HepG2 (cell line): ENCODE measurements at regions not wholly inside any gene's neighbourhood (a gene's known extent, or its start where the extent isn't known, plus 50 kb on each side); places are given as distances from the start of the nearest gene placed in this dataset.
A peak's percentile ranks its signal among the peaks of the same experiment; 100 is the strongest.

ENCODE experiments used
- ATAC-seq: fragments of 200-7000 bp; cut with Tn5 transposase; 3 replicates; pipeline ENCODE4 v1.9.1; 2020; ENCODE audit warnings: mild to moderate bottlenecking, moderate library complexity
- BruUV-seq: library from RNA; stranded (reverse); fragments of 400-500 nt; replicated peaks from 2 replicates; lab custom pipeline; 2021; lab: Mats Ljungman, UMichigan
- CTCF ChIA-PET: fragments of 300-600 bp; formaldehyde crosslinking; extraction: SDS; loops from one replicate; lab custom pipeline; 2021; ENCODE audit warnings: low total read pairs, inconsistent platforms, low intra/inter-chr PET ratio; lab: Yijun Ruan, JAX
- POLR2A ChIA-PET: fragments of 350-600 bp; sonication (Branson Sonifier 250); formaldehyde crosslinking; loops from one replicate; lab custom pipeline; 2020; ENCODE audit warnings: antibody characterized with exemption, inconsistent platforms; lab: Yijun Ruan, JAX
- DNase-seq: peaks from one replicate; pipeline ENCODE4 v3.0.0-alpha.2; 2015; ENCODE audit warnings: low spot score
- FAIRE-seq: peaks from 3 replicates; lab custom pipeline; 2011; peaks lifted over from hg19 to GRCh38; lab: Jason Lieb, UNC
- H2AFZ ChIP-seq: one replicate; pipeline ENCODE4 v1.6.1; 2011; ENCODE audit warnings: low read length, inconsistent platforms
- H3K27ac ChIP-seq: fragments of 300-600 bp; 3 replicates; pipeline ENCODE4 v1.8.0; 2011; ENCODE audit warnings: mixed run types, mild to moderate bottlenecking, mixed read lengths, low read length, inconsistent platforms; ENCODE audit not compliant: insufficient read depth; ENCODE audit errors: extremely low read length
- H3K27me3 ChIP-seq, 2 experiments: fragments of 200-600 bp in 1 of 2; 2 replicates in 1 of 2; 3 replicates in 1 of 2; pipeline versions ENCODE4 v1.6.0 to v1.8.0; 2011; ENCODE audit warnings: low read length in 2 of 2, mild to moderate bottlenecking in 2 of 2, moderate library complexity in 2 of 2, inconsistent platforms in 1 of 2; ENCODE audit not compliant: insufficient read depth in 2 of 2, control insufficient read depth in 1 of 2
- H3K36me3 ChIP-seq, 2 experiments: fragments of 200-600 bp in 1 of 2; replicated peaks in 1 of 2; 2 replicates in 1 of 2; 3 replicates in 1 of 2; pipeline versions ENCODE4 v1.5.1 to v1.8.0; 2011; ENCODE audit warnings: low read length in 2 of 2, inconsistent platforms in 1 of 2; ENCODE audit not compliant: insufficient read depth in 2 of 2, control insufficient read depth in 1 of 2
- H3K4me1 ChIP-seq: 2 replicates; pipeline ENCODE4 v1.5.1; 2012; ENCODE audit warnings: low read length, inconsistent platforms; ENCODE audit not compliant: insufficient read depth
- H3K4me2 ChIP-seq: 2 replicates; pipeline ENCODE4 v1.6.0; 2011; ENCODE audit warnings: low read depth, low read length, inconsistent platforms
- H3K4me3 ChIP-seq, 3 experiments: fragments of 200-600 bp in 1 of 3; sonication (generic), shearing (Covaris generic) in 1 of 3; replicated peaks in 1 of 3; 2 replicates each; pipeline ENCODE4 v1.5.1; 2011 to 2016; ENCODE audit warnings: low read length in 3 of 3, inconsistent platforms in 2 of 3, low read depth in 2 of 3, mild to moderate bottlenecking in 2 of 3, control low read depth in 1 of 3, mixed read lengths in 1 of 3; ENCODE audit not compliant: insufficient read depth in 1 of 3
- H3K79me2 ChIP-seq: one replicate; pipeline ENCODE4 v1.6.1; 2011; ENCODE audit warnings: low read length, inconsistent platforms; ENCODE audit not compliant: insufficient read depth
- H3K9ac ChIP-seq: 2 replicates; pipeline ENCODE4 v1.6.0; 2011; ENCODE audit warnings: mild to moderate bottlenecking, low read depth, low read length, inconsistent platforms; ENCODE audit not compliant: insufficient read depth
- H3K9me3 ChIP-seq: 2 replicates; pipeline ENCODE4 v1.5.1; 2012; ENCODE audit warnings: mild to moderate bottlenecking, low read length
- H4K20me1 ChIP-seq: 2 replicates; pipeline ENCODE4 v1.6.0; 2011; ENCODE audit warnings: inconsistent platforms, mild to moderate bottlenecking, low read length, moderate library complexity; ENCODE audit not compliant: insufficient read depth
- ASH2L ChIP-seq: fragments of 300-600, 200-600 bp; sonication (generic); IDR thresholded peaks from 2 replicates; pipeline ENCODE4 v1.7.0; 2017; ENCODE audit warnings: low read depth, mild to moderate bottlenecking, moderate library complexity, mixed read lengths, low read length; ENCODE audit not compliant: insufficient read length
- ERF ChIP-seq: IDR thresholded peaks from 2 replicates; pipeline ENCODE4 v1.6.1; 2018; ENCODE audit warnings: missing biosample characterization, missing genetic modification reagents
- GATA4 ChIP-seq: sonication (generic); IDR thresholded peaks from 2 replicates; pipeline ENCODE4 v1.6.1; 2016; ENCODE audit warnings: antibody characterized with exemption, low read depth, borderline replicate concordance
- HNF4A ChIP-seq: sonication (generic); formaldehyde crosslinking; IDR thresholded peaks from 2 replicates; pipeline ENCODE4 v1.4.0; 2020; ENCODE audit warnings: missing genetic modification reagents
- KDM2A ChIP-seq: sonication (generic); formaldehyde crosslinking; IDR thresholded peaks from 2 replicates; pipeline ENCODE4 v1.4.0; 2020; ENCODE audit warnings: low read depth, missing genetic modification reagents, borderline replicate concordance
- MIXL1 ChIP-seq: IDR thresholded peaks from 2 replicates; pipeline ENCODE4 v1.6.1; 2016
- SOX13 ChIP-seq, 3 experiments: fragments of 450-650 bp in 1 of 3; sonication (generic) in 1 of 3; formaldehyde crosslinking in 1 of 3; IDR thresholded peaks in 2 of 3; conservative IDR thresholded peaks in 1 of 3; 2 replicates each; pipeline versions ENCODE4 v1.5.0 to v1.6.1; 2016 to 2020; ENCODE audit warnings: antibody characterized with exemption in 1 of 3, mild to moderate bottlenecking in 1 of 3, missing compliant biosample characterization in 1 of 3, missing genetic modification reagents in 1 of 3, moderate library complexity in 1 of 3
- SOX5 ChIP-seq: IDR thresholded peaks from 2 replicates; pipeline ENCODE4 v1.6.1; 2016; ENCODE audit warnings: borderline replicate concordance
- TBL1XR1 ChIP-seq: fragments of 150-350 bp; IDR thresholded peaks from 2 replicates; pipeline ENCODE4 v1.6.1; 2014; ENCODE audit warnings: borderline replicate concordance, low read length; ENCODE audit not compliant: partially characterized antibody
- TBX2 ChIP-seq: sonication (generic); formaldehyde crosslinking; IDR thresholded peaks from 2 replicates; pipeline ENCODE4 v1.5.0; 2020; ENCODE audit warnings: missing genetic modification reagents, mild to moderate bottlenecking, borderline replicate concordance
- ZFP41 ChIP-seq: sonication (generic); formaldehyde crosslinking; IDR thresholded peaks from 2 replicates; pipeline ENCODE4 v1.4.0; 2020; ENCODE audit warnings: mild to moderate bottlenecking, missing genetic modification reagents, borderline replicate concordance
- ZNF83 ChIP-seq: sonication (generic); formaldehyde crosslinking; IDR thresholded peaks from 2 replicates; pipeline ENCODE4 v1.4.0; 2020; ENCODE audit warnings: missing genetic modification reagents, mild to moderate bottlenecking, borderline replicate concordance
- WGBS: methylation state at CpG from one replicate; pipeline ENCODE4 v1.1.6; 2017; ENCODE audit warnings: low lambda C conversion rate; 5-methylcytosine and 5-hydroxymethylcytosine counted together
- in situ Hi-C: cut with HindIII; loops from 2 replicates; pipeline ENCODE4 v1.10.0; 2017; ENCODE audit warnings: low pct_unique_long_range_greater_than_20kb; ENCODE audit not compliant: extremely low pct_ligation_motif_present
- intact Hi-C: fragments of 100-400 bp; cut with micrococcal nuclease; formaldehyde crosslinking; loops from one replicate; pipeline ENCODE4 v1.10.0; 2022; ENCODE audit not compliant: unreplicated experiment
- TF ChIP-seq, protein P1 (sequence below): sonication (generic); formaldehyde crosslinking; IDR thresholded peaks from 2 replicates; pipeline ENCODE4 v1.4.0; 2020; ENCODE audit warnings: missing genetic modification reagents
- TF ChIP-seq, protein P2 (sequence below): IDR thresholded peaks from 2 replicates; pipeline ENCODE4 v1.4.0; 2020; ENCODE audit warnings: mild to moderate bottlenecking, missing genetic modification reagents
- TF ChIP-seq, protein P3 (sequence below): IDR thresholded peaks from 2 replicates; pipeline ENCODE4 v1.6.1; 2016; ENCODE audit warnings: missing compliant biosample characterization, missing genetic modification reagents, borderline replicate concordance

DNA sequence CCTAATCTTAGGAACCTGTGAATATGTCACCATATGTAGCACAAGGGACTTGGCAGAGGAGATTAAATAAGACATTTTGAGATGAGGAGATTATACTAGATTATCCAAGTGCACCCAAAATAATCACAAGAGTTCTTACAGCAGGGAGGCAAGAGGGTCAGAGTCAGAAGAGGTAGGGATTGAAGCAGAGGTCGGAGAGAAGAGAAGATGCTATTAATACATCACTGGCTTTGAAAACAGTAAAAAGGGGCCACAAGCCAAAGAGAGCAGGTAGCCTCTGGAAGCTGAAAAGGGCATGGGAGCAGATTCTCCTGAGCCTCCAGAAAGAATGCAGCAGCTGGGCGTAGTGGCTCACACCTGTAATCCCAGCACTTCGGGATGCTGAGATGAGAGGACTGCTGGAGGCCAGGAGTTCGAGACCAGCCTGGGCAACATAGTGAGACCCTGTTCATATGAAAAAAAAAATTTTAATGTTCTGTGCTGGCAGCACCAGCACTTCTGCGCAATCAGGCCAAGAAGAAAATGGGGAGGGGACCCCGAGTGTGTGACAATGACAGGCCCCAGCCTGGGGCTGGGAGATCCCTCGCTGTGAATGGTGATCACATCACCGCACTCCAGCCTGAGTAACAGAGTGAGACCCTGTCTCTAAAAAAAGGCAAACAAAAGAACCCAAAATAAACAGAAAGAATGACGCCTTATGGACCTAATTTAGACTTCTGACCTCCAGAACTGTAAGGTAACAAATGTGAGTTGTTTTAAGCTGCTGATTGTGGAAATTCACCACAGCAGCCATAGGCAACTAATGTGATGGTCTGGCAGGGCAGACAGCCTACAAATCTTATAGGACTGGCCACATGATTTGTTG, 275.4 kb downstream of the MRTFB start:
- FAIRE-seq (peak; percentile 66), DNase-seq (peak; percentile 77), ATAC-seq (peak; percentile 29)
- peaks cover 9% of the 10 kb centered on the region; the same call in 1 of the 2 replicates for H3K9me3 ChIP-seq
- no peaks in the 10 kb centered on the region for H3K27me3 ChIP-seq
- no peak overlapping the region for H2AFZ ChIP-seq
- in situ Hi-C loops (no loop called here), intact Hi-C loops (no loop called here)
- peaks cover 62% of the 10 kb centered on the region for H3K4me1 ChIP-seq
- H3K27ac ChIP-seq = no peak overlapping the region
- H3K9ac ChIP-seq = no peak overlapping the region
- POLR2A ChIA-PET = interaction anchor here (1.3 kb wide), 1 partner anchor 9 kb away, joined by 3 read pairs; no protein-coding TSS in a partner anchor
- H3K79me2 ChIP-seq = no peaks in the 10 kb centered on the region
- no peaks in the 10 kb centered on the region for H3K36me3 ChIP-seq
- H3K4me3 ChIP-seq = peak overlapping the region in 1 of 3 experiments; percentile 49; a peak in 1 of 6 replicates
- peak overlapping the region; percentile 54 for H3K4me2 ChIP-seq
- CTCF ChIA-PET = no interaction called here
- BruUV-seq = no TSS peak
- H4K20me1 ChIP-seq = no peaks in the 10 kb centered on the region
- WGBS = 59% methylated on average over 9 of the region's 9 CpGs
- TF ChIP-seq, protein P1, sequence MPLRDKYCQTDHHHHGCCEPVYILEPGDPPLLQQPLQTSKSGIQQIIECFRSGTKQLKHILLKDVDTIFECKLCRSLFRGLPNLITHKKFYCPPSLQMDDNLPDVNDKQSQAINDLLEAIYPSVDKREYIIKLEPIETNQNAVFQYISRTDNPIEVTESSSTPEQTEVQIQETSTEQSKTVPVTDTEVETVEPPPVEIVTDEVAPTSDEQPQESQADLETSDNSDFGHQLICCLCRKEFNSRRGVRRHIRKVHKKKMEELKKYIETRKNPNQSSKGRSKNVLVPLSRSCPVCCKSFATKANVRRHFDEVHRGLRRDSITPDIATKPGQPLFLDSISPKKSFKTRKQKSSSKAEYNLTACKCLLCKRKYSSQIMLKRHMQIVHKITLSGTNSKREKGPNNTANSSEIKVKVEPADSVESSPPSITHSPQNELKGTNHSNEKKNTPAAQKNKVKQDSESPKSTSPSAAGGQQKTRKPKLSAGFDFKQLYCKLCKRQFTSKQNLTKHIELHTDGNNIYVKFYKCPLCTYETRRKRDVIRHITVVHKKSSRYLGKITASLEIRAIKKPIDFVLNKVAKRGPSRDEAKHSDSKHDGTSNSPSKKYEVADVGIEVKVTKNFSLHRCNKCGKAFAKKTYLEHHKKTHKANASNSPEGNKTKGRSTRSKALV (CRISPR knock-in tag) = no peak
- TF ChIP-seq TBL1XR1 (peak; percentile 17), ASH2L (peak; percentile 24), SOX13 (IDR thresholded peaks at IDR 0.05) (no peak), SOX13 (CRISPR knock-in tag; conservative IDR thresholded peaks at IDR 0.05 in 1 of 2, IDR thresholded peaks at IDR 0.05 in 1 of 2) (peak in 1 of 2 experiments; percentile 76; a peak in 2 of 4 replicates), ERF (CRISPR knock-in tag) (no peak), HNF4A (CRISPR knock-in tag) (peak; percentile 30; the same call in 1 of the 2 replicates), SOX5 (CRISPR knock-in tag) (peak; percentile 77; the same call in 1 of the 2 replicates), KDM2A (CRISPR knock-in tag) (no peak), MIXL1 (CRISPR knock-in tag) (0 out of 2 replicates have a peak, but pooled peaks have one; percentile 48), GATA4 (no peak), ZNF83 (no peak), ZFP41 (CRISPR knock-in tag) (no peak), TBX2 (CRISPR knock-in tag) (peak; percentile 67; the same call in 1 of the 2 replicates)
- TF ChIP-seq, protein P2, sequence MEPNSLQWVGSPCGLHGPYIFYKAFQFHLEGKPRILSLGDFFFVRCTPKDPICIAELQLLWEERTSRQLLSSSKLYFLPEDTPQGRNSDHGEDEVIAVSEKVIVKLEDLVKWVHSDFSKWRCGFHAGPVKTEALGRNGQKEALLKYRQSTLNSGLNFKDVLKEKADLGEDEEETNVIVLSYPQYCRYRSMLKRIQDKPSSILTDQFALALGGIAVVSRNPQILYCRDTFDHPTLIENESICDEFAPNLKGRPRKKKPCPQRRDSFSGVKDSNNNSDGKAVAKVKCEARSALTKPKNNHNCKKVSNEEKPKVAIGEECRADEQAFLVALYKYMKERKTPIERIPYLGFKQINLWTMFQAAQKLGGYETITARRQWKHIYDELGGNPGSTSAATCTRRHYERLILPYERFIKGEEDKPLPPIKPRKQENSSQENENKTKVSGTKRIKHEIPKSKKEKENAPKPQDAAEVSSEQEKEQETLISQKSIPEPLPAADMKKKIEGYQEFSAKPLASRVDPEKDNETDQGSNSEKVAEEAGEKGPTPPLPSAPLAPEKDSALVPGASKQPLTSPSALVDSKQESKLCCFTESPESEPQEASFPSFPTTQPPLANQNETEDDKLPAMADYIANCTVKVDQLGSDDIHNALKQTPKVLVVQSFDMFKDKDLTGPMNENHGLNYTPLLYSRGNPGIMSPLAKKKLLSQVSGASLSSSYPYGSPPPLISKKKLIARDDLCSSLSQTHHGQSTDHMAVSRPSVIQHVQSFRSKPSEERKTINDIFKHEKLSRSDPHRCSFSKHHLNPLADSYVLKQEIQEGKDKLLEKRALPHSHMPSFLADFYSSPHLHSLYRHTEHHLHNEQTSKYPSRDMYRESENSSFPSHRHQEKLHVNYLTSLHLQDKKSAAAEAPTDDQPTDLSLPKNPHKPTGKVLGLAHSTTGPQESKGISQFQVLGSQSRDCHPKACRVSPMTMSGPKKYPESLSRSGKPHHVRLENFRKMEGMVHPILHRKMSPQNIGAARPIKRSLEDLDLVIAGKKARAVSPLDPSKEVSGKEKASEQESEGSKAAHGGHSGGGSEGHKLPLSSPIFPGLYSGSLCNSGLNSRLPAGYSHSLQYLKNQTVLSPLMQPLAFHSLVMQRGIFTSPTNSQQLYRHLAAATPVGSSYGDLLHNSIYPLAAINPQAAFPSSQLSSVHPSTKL (CRISPR knock-in tag) = peak; percentile 59
- TF ChIP-seq, protein P3, sequence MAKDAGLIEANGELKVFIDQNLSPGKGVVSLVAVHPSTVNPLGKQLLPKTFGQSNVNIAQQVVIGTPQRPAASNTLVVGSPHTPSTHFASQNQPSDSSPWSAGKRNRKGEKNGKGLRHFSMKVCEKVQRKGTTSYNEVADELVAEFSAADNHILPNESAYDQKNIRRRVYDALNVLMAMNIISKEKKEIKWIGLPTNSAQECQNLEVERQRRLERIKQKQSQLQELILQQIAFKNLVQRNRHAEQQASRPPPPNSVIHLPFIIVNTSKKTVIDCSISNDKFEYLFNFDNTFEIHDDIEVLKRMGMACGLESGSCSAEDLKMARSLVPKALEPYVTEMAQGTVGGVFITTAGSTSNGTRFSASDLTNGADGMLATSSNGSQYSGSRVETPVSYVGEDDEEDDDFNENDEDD (CRISPR knock-in tag) = no peak
